Umbilical cord (tissue), 1 donor: ENCODE measurements at regions not wholly inside any gene's neighbourhood (a gene's known extent, or its start where the extent isn't known, plus 50 kb on each side); places are given as distances from the start of the nearest gene placed in this dataset.

Experiments
- DNase-seq: peaks from one replicate; pipeline ENCODE4 v3.0.0-alpha.2; 2015; ENCODE audit warnings: low spot score

DNA sequence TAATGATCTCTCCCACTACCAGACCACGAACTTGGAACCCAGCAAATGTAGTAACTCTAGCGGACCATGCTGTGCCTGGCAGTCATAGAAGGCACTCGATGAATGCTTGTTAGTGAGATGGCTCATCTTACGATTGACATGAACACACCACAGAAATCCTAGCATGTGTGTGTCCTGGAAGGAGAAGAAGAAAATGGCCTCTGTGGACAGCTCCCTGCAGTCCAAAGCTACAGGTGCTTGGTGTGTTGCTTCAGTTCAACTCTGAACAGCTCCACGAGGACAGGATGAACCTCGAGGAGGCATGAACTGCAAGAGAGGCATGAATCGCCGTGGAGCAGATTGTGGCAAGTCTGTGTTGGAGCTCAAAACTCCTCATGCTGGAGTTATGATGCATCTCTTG is 93.5 kb downstream of the KLF6 start:
- no peak for DNase-seq

DNA sequence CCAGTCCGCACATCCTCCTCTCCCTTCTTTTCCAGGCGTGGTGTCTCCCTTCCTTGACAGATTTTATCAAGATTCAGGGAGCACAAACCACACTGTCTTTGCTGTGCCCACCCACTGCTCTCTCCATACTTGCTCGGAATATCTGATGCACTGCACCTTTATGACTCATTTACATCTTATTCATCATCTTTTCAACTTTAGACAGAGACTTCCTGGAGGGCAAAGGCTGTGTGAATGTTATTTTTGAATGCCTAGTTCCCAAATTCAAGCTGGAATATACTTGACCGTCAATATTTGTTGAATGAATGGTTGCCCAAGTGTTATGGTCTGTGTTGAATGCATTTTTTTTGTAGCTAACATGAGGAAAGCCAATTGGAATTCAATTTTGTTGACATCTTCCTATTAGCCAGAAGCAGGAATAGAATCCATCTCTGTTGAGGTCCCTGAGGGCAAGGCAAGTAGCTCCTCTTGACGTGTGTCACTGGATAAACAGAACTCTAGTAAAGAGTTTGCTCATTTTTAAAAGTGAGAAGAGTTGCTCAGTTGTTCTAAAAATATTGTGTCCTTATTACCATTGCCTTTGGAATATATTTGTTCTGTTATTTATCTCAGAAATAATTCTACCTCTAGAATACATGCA is 95.0 kb downstream of the KLF6 start:
- no peak for DNase-seq

DNA sequence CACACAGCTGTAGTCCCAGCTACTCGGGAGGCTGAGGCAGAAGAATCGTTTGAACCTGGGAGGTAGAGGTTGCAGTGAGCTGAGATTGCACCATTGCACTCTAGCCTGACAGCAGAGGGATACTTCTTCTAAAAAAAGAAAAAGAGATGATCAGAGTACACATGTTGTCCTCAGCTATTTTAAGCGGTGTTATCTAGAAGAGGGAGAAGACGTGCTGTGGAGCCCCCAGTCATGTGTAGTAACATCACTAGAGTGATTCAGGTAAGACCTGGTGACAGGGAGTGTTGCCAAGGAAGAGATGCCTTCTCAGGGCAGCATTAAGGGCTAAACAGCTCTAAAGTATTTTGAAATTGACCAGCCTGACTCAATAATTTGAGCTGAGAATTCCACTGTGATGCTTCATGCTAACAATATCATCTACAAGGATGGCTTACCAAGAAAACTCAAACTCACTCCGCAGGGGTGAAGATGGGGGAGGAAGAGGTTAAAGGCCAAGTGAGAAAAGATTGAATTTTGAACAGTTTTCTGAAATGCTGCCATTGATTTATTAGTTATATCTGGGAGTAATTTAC is 97.4 kb downstream of the KLF6 start:
- DNase-seq: no peak

DNA sequence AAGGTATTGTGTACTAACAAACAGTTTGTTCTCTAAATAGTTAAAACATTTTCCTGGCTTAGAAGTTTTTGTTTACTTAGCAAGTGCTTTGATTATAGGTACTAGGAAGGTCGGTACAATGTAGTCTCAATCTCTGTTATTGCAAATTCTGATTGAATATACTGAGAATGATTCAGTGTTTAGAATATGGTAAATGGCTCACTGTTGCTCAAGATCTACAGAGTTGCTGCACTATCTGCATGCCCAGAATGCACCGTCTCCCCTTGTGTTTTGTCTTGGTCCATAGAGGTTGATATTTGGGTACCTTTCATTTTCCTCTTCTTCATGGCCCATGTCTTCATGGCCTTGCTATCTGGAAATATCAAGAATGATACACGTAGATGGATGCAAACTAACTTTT is 99.6 kb downstream of the KLF6 start:
- no peak for DNase-seq

DNA sequence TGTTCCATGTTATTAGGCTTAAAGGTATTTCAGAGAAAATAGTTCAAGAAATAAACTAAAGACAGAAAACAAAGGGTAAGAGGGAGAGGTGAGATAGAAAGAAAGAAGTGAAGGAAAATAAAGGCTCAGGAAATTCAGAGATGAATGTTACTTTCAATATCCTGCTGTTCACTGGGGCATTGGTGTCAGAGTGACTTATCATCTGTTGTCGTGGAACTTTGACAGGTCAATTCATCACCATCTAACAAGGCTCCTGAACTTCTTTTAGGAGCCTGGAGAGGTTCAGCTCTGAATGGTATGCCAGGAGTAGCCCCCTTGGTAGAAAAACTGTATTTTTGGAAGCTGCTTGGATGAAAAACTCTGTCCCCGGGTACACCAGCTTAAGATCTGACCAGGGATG is 100.1 kb downstream of the KLF6 start:
- DNase-seq: no peak

DNA sequence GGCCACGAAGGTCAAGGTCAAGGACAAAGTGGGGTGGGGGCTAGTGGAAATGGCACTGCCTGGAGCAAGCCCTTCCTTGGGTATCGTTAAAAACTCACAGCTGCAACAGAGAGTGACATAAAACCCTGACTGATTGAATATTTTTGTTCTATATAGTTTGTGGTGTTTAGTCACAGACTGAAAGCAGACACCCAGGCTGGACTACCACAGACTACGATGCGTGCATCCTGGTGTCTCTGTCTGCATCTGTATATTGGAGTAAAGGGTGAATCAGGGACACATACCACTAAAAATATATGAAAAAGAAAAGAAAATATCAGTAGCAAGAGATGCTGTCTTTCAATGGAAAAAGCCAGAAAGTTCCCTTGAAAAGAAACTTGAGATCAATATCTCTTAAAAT is 101.4 kb downstream of the KLF6 start:
- DNase-seq: no peak

DNA sequence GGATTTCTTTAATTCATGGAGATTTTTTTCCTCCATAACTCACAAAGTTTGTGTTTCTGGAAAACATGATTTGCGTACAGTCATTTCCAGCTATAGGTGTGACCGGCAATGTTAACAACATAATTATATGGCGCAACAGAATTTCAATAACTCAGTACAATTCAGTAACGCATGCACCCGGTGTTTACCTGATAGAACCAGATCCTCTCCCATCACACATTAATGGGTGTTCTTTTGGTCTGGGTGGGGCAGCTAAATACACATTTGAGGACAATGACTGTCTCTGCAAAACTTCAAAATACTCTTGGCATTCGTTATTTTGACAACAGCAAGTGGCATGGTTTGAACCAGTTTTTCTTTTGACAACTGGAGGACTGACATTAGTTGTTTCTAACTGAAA is 102.3 kb downstream of the KLF6 start:
- DNase-seq: no peak

DNA sequence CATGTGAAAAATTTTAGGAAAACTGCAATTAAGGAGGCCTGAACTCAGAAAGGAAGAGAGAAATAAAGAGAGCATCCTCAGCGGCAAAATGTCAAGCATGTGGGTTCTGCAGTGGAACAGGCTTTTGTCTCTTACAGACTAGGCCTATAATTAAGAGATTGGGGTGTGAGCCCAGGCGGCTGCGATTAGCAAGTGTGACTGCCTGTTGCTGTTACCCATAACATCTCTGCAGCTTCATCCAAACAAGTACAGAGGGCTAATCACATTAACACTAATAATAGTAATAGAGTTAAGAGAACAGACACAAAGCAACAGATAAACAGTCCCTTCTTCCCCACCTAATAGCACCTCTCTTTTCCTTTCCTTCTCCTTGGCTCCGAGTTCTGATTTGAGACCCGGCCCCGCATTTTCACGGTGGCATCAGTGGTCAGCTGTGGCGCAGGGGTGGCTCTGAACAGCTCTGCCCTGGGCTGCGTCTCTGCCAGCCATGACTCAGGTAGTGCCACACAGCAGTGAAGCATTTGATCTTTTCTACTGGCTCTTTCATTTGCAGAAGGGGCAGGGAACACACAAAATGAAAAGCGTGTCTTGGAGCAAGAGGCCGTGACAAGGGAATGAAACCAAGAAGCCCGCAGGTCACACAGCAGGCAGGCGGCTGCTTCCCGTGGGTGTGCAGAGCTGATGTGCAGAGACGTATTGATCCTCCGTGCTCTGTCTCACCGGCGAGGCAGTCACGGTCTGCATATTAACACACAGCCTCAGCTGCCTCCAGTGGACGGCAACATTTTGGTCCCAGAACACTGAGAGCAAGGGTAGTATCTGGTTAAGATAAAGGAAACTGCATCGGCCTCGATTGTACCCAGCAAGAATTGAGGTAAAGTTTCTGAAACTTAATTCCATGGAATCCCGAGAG is 103.1 kb downstream of the KLF6 start:
- no peak for DNase-seq

DNA sequence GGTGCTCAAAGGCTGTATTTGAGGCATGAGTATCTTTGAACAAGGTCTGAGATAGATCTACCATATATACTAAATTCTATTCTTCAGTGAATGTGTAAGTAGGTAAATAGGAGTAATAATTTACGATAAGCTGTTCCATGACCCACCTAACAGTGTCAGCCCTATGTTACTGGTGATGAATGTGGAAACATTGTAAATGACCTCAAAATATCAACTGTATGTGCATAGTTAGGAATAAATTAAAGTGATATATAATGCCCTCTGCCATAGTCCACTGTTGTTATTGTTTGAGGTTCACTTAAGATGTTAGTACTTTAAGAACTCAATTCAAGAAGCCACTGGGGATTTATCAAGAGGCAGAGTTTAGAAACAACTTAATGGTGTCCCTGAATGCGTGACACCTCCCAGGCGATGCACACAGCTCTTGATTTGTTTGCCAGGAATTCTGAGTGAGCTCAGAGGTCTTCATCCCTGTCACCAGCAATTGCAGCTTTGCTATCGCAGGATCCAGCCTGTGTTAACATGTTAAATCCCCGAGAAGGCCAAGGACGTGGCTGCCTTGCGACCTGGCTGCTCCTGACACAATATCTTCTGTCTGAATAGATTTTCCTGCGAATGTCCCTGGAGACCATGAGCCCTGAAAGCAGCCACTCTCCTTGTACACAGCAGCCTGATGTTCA is 104.9 kb downstream of the KLF6 start:
- no peak for DNase-seq

DNA sequence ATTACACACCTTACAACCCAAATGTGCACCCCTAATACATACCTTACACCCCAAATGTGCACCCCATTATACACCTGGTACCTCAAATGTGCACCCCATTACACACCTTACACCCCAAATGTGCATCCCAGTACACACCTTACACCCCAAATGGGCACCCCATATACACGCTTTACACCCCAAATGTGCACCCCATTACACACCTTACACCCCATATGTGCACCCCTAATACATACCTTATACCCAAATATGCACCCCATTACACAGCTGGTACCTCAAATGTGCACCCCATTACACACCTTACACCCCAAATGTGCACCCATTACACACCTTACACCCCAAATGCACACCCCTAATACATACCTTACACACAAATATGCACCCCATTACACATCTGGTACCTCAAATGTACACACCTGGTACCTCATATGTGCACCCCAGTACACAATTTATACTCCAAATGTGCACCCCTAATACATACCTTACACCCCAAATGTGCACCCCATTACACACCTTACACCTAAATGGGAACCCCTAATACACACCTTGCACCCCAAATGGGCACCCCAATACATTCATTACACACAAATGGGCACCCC is 106.3 kb downstream of the KLF6 start:
- DNase-seq: no peak

DNA sequence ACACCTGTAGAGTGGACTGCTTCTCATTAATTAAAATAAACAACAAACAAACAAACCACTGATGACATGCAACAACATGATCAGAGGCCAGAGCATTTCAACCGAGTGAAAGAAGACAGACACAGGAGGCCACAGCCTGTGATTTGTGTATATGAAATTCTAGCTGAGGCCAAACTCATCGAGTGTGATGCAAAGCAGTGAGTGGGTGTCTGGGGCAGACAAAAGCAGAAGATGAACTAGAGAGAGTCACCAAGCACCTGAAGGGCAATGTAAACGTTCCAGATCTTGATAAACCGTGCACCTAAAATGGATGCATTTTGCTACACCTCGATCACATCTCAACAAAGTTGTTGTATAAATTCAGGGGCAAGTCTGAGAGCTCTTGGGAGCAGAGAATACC is 108.4 kb downstream of the KLF6 start:
- DNase-seq: no peak

DNA sequence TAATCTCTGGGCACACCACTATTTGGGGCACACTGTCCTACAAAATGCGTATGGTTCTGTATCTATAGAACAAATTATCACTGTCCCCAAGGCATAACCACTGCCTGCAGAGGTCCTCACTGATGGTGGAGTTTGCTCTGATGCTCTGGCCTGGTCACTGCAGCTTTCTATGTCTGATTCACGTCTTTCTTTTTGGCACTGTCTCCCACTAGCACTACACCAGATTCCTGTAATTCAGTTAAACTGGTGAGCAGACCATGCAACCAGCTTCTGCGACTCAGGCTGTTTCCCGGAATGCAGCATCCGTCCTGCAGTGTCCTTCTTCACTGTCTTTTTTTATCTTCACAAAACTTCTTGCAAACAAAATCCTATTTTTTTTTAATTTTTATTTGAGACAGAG is 112.8 kb downstream of the KLF6 start:
- peak; percentile 50 for DNase-seq

DNA sequence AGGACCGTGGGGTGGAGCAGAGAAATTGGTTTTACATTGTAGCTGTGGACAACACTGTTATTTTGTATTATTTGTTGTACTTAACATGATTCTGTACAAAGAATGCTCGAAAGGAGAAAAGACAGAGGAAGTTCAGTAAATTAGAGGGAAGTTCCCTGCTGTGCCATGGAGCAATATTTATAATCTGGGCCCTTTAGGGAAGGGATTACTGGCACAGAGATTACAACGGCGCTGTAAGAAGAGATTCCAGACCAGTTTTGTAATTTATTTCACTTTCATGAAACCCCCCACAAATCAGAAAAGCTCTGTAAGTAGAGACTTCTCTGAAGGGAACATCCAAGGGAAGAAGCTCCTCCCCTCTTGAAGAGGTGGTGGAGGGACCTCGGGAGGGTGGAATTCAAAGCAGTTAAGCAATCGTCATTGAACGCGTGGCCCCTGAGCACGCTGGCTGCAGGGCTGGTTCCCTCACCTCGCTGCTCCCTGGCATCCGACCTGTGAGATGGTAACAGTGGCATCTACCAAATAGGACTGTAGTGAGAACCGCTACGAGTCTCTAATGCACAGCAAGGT is 113.5 kb downstream of the KLF6 start:
- peak; percentile 37 for DNase-seq

DNA sequence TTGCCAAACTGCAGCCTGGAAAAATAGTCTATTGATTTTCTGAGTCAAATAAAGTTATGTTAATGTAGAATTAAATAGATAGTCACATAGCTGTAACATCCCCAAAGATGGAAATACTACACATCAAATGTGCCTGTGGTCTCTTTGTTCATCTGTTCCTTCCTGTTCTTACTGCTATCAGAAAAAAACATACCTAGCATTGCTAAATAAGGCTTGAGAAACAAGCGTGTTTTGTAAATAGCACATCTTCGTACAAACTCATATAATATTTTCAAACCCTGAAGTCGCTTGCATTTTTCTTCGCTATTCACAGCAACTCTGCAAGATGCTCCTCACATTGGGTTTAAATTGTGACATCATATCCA is 116.1 kb downstream of the KLF6 start:
- no peak for DNase-seq

DNA sequence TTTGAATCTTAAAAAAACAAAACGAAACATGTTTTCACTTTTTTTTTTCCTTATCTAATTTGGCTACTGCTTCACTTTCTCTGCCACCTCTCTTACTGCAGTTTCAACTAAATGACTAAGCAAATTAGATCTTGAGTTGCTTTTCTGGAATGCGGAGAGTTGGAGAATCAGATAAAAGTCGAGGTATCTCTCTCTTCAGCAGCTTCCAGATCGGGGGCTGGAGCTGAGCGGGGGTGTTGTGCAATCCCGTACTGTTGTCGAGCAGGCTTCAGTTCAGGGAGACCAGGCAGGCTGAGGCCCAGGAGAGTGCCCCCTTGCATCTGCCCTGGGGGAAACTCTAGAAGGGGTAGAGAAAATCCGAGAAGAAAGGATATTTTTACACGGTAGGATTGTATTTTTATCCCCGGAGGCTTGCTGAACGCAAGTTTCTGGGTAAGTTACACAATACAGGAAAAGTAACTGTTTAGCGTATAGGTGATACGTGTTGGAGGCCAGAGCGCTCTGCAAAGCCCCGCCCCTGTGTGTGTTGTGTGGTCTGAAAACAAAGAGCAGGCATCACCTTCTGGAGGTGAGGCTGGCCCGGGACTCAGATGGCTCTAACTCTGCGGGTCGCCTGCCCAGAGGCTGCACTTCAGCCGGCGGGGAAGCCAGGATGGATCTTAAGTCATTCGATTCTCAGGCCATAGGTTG is 116.6 kb downstream of the KLF6 start:
- peak; percentile 87 for DNase-seq

DNA sequence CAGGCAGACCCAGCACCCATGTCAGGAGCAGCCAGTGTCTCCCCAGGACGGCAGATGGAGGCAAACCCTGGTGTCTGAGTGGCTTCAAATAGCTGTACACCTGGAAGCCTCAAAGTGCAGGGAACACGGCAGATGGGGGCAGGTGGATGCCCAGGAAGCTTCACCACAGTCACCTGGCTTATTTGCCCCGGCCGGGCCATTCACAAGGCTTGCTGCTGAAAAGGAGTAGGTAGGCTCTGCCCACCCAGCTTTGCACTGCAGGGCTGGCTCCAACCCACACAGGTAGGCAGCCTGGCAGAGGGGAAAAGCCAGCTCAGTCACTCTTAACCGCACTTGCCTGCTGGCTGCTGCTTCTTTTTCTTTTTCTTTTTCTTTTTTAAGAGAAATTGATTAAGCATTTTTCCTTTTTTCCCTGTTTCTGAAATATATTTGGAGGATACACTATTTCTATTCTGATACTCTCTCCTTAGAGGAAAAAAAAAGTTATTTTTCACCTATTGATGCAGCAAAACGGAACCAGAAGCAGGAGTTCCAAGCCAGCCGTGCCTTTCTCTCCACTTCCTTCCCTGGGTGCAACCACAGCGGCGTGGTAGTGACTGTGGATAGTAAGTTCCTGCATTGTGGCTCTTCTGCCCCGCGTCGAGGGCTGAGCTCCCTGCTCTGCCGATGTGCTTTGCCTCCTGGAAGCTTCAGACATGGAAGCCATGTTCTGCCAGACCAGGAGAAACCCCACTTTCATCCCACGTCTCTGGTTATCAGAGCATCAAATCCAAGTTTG is 118.3 kb downstream of the KLF6 start:
- no peak for DNase-seq

DNA sequence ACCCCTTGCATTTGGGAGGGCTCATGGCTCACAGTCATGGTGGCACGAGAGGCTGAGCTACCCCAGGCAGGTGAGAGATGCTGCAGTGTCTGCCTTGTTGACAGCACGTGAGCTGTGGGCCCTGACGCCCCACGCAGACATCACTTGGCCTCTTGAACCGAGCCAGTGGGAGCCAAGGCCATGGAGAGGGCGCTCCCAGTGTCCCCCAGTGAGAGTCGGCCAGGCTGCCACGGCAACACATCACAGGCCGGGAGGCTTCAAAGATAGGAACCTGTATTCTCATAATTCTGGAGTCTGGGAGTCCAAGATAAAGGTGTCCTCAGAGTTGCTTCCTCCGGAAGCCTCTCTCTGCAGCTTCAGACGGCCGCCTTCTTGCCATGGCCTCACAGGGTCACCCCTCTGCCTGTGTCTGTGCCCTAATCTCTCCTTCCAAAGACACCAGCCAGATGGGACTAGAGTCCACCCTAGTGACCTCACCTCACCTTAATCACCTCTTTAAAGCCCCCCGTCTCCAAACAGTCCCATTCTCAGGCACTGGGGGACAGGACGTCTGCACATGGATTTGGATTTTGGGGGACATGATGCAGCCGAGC is 119.6 kb downstream of the KLF6 start:
- no peak for DNase-seq

DNA sequence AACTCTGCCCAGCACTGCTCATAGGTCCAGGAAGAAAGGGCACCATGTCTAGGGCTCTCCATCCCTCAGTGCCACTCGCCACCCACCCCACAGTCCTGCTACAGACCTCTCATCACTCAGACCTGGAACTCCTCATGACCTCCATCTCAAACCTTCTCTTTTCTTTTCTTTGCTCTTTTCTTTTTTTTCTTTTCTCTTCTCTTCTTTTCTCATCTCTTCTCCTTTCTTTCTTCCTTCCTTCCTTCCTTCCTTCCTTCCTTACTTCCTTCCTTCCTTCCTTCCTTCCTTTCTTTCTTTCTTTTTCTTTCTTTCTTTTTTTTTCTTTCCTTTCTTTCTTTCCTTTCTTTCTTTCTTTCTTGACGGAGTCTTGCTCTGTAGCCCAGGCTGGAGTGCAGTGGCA is 122.2 kb downstream of the KLF6 start:
- no peak for DNase-seq

DNA sequence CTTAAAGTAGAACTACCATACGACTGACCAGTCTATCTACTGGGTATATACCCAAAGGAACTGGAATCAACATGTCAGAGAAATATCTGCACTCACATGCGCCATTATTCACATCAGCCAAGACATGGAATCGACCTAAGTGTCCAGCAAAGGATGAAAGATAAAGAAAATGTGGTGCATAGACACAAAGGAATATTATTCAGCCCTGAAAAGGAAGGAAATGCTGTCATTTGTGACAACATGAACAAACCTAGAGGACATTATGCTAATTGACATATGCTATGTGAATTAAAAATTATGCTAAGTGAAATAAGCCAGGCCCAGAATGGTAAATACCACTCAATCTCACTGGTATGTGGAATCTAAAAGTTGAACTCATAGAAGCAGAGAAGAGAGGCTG is 123.7 kb downstream of the KLF6 start:
- DNase-seq: no peak

DNA sequence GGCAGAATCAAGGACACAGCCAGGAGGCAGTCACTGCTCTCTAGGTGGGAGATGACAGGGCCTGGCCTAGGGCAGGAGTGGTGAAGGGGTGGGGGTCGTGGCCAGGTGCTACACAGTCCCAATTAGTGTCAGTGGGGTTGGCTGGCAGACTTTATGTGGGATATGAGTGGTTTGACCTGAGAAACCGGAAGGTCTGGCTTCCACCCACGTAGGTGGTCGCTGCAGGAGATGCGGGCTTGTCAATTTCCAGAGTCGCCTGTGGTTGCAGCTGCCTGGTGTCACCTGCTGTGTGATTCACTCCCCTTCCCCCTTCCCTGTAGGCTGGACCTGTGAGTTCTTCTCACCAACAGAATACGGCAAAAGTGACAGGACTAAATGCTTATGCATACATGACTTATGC is 124.3 kb downstream of the KLF6 start:
- no peak for DNase-seq
